Vagina (tissue), 2 donors: ENCODE measurements at regions not wholly inside any gene's neighbourhood (a gene's known extent, or its start where the extent isn't known, plus 50 kb on each side); places are given as distances from the start of the nearest gene placed in this dataset.

Experiments
- DNase-seq, 2 donors: peaks; one replicate each; pipeline ENCODE4 v3.0.0-alpha.2; 2017; ENCODE audit errors: extremely low spot score in 2 of 2
- H3K27ac ChIP-seq: fragments of 200-600 bp; sonication (generic); one replicate; pipeline ENCODE4 v1.5.1; 2019
- H3K27me3 ChIP-seq: fragments of 200-600 bp; sonication (generic); one replicate; pipeline ENCODE4 v1.5.1; 2019
- H3K36me3 ChIP-seq, 2 donors: fragments of 200-600 bp; sonication (generic); one replicate each; pipeline ENCODE4 v1.5.1; 2017 to 2019
- H3K4me1 ChIP-seq: fragments of 200-600 bp; sonication (generic); one replicate; pipeline ENCODE4 v1.5.1; 2019
- H3K4me3 ChIP-seq, 2 donors: fragments of 200-600 bp; sonication (generic); 1 replicate in 1 of 2; 2 replicates in 1 of 2; pipeline ENCODE4 v1.5.1; 2016 to 2019
- H3K9me3 ChIP-seq: fragments of 200-600 bp; sonication (generic); one replicate; pipeline ENCODE4 v1.5.1; 2019
- CTCF ChIP-seq, 3 experiments: fragments of 450-650 bp in 2 of 3; fragments of 200-600 bp in 1 of 3; sonication (generic) in 1 of 3; IDR thresholded peaks; one replicate each; pipeline ENCODE4 v1.5.1; 2017 to 2019; ENCODE audit warnings: antibody characterized with exemption in 3 of 3, mild to moderate bottlenecking in 2 of 3, moderate library complexity in 2 of 3
- POLR2A ChIP-seq, 2 donors: fragments of 450-650 bp; IDR thresholded peaks; one replicate each; pipeline ENCODE4 v1.6.1; 2017; ENCODE audit warnings: antibody characterized with exemption in 2 of 2, mild to moderate bottlenecking in 2 of 2, moderate library complexity in 2 of 2
- POLR2AphosphoS5 ChIP-seq, 2 donors: sonication (generic); formaldehyde crosslinking; IDR thresholded peaks; one replicate each; pipeline ENCODE4 v1.9.0; 2017; ENCODE audit warnings: antibody characterized with exemption in 2 of 2, mild to moderate bottlenecking in 2 of 2, low read depth in 1 of 2; ENCODE audit not compliant: insufficient read depth in 1 of 2
- intact Hi-C: fragments of 100-400 bp; cut with DNase I; formaldehyde crosslinking; loops from one replicate; pipeline ENCODE4 v1.15.1; 2023

- no peaks in the 10 kb centered on the region for H3K36me3 ChIP-seq
- intact Hi-C loops = no loop called here
- no peak for DNase-seq
- TF ChIP-seq POLR2A (IDR thresholded peaks at IDR 0.05) = no peak
- no peak for TF ChIP-seq POLR2AphosphoS5 (IDR thresholded peaks at IDR 0.05; ENCODE audit: insufficient read depth in 1 of 2, low read depth in 1 of 2)
- TF ChIP-seq CTCF (IDR thresholded peaks at IDR 0.05) = no peak
- no peak overlapping the region for H3K4me3 ChIP-seq
- H3K27me3 ChIP-seq = no peaks in the 10 kb centered on the region
- H3K9me3 ChIP-seq = no peaks in the 10 kb centered on the region
- peaks cover 17% of the 10 kb centered on the region for H3K4me1 ChIP-seq
- no peak overlapping the region for H3K27ac ChIP-seq
Measured at GRCh38 chr3:107062787-107063186, 314.5 kb upstream of the CCDC54 start.

- Histone ChIP-seq H3K27me3 (no peaks in the 10 kb centered on the region), H3K9me3 (no peaks in the 10 kb centered on the region), H3K27ac (no peak overlapping the region), H3K36me3 (no peaks in the 10 kb centered on the region), H3K4me3 (no peak overlapping the region), H3K4me1 (peaks cover 17% of the 10 kb centered on the region)
- intact Hi-C loops = no loop called here
- DNase-seq = no peak
- TF ChIP-seq CTCF (IDR thresholded peaks at IDR 0.05) = no peak
- no peak for TF ChIP-seq POLR2AphosphoS5 (IDR thresholded peaks at IDR 0.05; ENCODE audit: insufficient read depth in 1 of 2, low read depth in 1 of 2)
- no peak for TF ChIP-seq POLR2A (IDR thresholded peaks at IDR 0.05)
Measured at GRCh38 chr3:107063351-107063750, 313.9 kb upstream of the CCDC54 start.

GRCh38 chr3:107064405-107065060 lies 312.7 kb upstream of the CCDC54 start:
- intact Hi-C loops = no loop called here
- TF ChIP-seq POLR2A (IDR thresholded peaks at IDR 0.05) (no peak), CTCF (IDR thresholded peaks at IDR 0.05) (peak; percentile 30 to 72 (median 55))
- Histone ChIP-seq H3K4me3 (no peak overlapping the region), H3K4me1 (peaks cover 17% of the 10 kb centered on the region), H3K9me3 (no peaks in the 10 kb centered on the region), H3K27me3 (no peaks in the 10 kb centered on the region), H3K36me3 (no peaks in the 10 kb centered on the region), H3K27ac (no peak overlapping the region)
- DNase-seq = no peak

GRCh38 chr3:107065094-107065861 lies 312.0 kb upstream of the CCDC54 start:
- intact Hi-C loops = no loop called here
- Histone ChIP-seq H3K27ac (no peak overlapping the region), H3K9me3 (no peaks in the 10 kb centered on the region), H3K36me3 (no peaks in the 10 kb centered on the region), H3K27me3 (no peaks in the 10 kb centered on the region), H3K4me1 (peaks cover 17% of the 10 kb centered on the region), H3K4me3 (no peak overlapping the region)
- no peak for DNase-seq
- no peak for TF ChIP-seq CTCF (IDR thresholded peaks at IDR 0.05)
- TF ChIP-seq POLR2A (IDR thresholded peaks at IDR 0.05) = no peak
- no peak for TF ChIP-seq POLR2AphosphoS5 (IDR thresholded peaks at IDR 0.05; ENCODE audit: insufficient read depth in 1 of 2, low read depth in 1 of 2)

GRCh38 chr3:107067421-107067820 lies 309.8 kb upstream of the CCDC54 start:
- H3K4me3 ChIP-seq = no peak overlapping the region
- H3K36me3 ChIP-seq = no peaks in the 10 kb centered on the region
- H3K4me1 ChIP-seq = peaks cover 17% of the 10 kb centered on the region
- no peak for DNase-seq
- intact Hi-C loops = no loop called here
- H3K9me3 ChIP-seq = no peaks in the 10 kb centered on the region
- no peak overlapping the region for H3K27ac ChIP-seq
- H3K27me3 ChIP-seq = no peaks in the 10 kb centered on the region
- no peak for TF ChIP-seq POLR2A (IDR thresholded peaks at IDR 0.05)
- no peak for TF ChIP-seq POLR2AphosphoS5 (IDR thresholded peaks at IDR 0.05; ENCODE audit: insufficient read depth in 1 of 2, low read depth in 1 of 2)
- no peak for TF ChIP-seq CTCF (IDR thresholded peaks at IDR 0.05)
